Astrocyte (in vitro differentiated cells and primary cell): ENCODE measurements at regions not wholly inside any gene's neighbourhood (a gene's known extent, or its start where the extent isn't known, plus 50 kb on each side); places are given as distances from the start of the nearest gene placed in this dataset.

ENCODE experiments used
- DNase-seq: peaks from one replicate; pipeline ENCODE4 v3.0.0-alpha.2; 2010; ENCODE audit warnings: low read depth
- FAIRE-seq: peaks from 2 replicates; lab custom pipeline; 2011; peaks lifted over from hg19 to GRCh38; lab: Jason Lieb, UNC
- H2AFZ ChIP-seq: 2 replicates; pipeline ENCODE4 v1.6.0; 2012; ENCODE audit warnings: low read depth, low read length, inconsistent platforms
- H3K27ac ChIP-seq: 2 replicates; pipeline ENCODE4 v1.5.1; 2011; ENCODE audit warnings: low read depth, low read length, inconsistent platforms
- H3K27me3 ChIP-seq: 2 replicates; pipeline ENCODE4 v1.6.0; 2011; ENCODE audit warnings: low read length, inconsistent platforms; ENCODE audit not compliant: insufficient read depth
- H3K36me3 ChIP-seq: 2 replicates; pipeline ENCODE4 v1.5.1; 2011; ENCODE audit warnings: low read length, inconsistent platforms; ENCODE audit not compliant: insufficient read depth
- H3K4me1 ChIP-seq: 2 replicates; pipeline ENCODE4 v1.5.1; 2011; ENCODE audit warnings: low read length, inconsistent platforms; ENCODE audit not compliant: insufficient read depth
- H3K4me2 ChIP-seq: 2 replicates; pipeline ENCODE4 v1.6.0; 2012; ENCODE audit warnings: low read length, inconsistent platforms
- H3K4me3 ChIP-seq: 2 replicates; pipeline ENCODE4 v1.5.1; 2011; ENCODE audit warnings: low read depth, mild to moderate bottlenecking, low read length, inconsistent platforms; ENCODE audit not compliant: insufficient read depth
- H3K79me2 ChIP-seq: 2 replicates; pipeline ENCODE4 v1.6.0; 2012; ENCODE audit warnings: mild to moderate bottlenecking, low read length, inconsistent platforms; ENCODE audit not compliant: insufficient read depth
- H3K9ac ChIP-seq: 2 replicates; pipeline ENCODE4 v1.6.0; 2012; ENCODE audit warnings: mild to moderate bottlenecking, low read length, inconsistent platforms
- H3K9me3 ChIP-seq: 2 replicates; pipeline ENCODE4 v1.5.1; 2012; ENCODE audit warnings: low read depth, mild to moderate bottlenecking, low read length, inconsistent platforms; ENCODE audit not compliant: insufficient read depth
- H4K20me1 ChIP-seq: 2 replicates; pipeline ENCODE4 v1.6.0; 2012; ENCODE audit warnings: low read length, inconsistent platforms; ENCODE audit not compliant: insufficient read depth
- H3K27ac Mint-ChIP-seq: one replicate; pipeline ENCODE4 v1.8.0; 2021; ENCODE audit warnings: mild to moderate bottlenecking, mixed read lengths; ENCODE audit not compliant: unreplicated experiment
- H3K27me3 Mint-ChIP-seq: one replicate; pipeline ENCODE4 v1.8.0; 2021; ENCODE audit warnings: low read depth, mixed read lengths; ENCODE audit not compliant: unreplicated experiment
- H3K36me3 Mint-ChIP-seq: one replicate; pipeline ENCODE4 v1.8.0; 2021; ENCODE audit warnings: low read depth, mixed read lengths; ENCODE audit not compliant: unreplicated experiment
- H3K4me1 Mint-ChIP-seq: one replicate; pipeline ENCODE4 v1.8.0; 2021; ENCODE audit warnings: low read depth, mixed read lengths; ENCODE audit not compliant: unreplicated experiment
- H3K4me3 Mint-ChIP-seq: one replicate; pipeline ENCODE4 v1.8.0; 2021; ENCODE audit warnings: mild to moderate bottlenecking, moderate library complexity, mixed read lengths; ENCODE audit not compliant: unreplicated experiment
- H3K9me3 Mint-ChIP-seq: one replicate; pipeline ENCODE4 v1.8.0; 2021; ENCODE audit warnings: mild to moderate bottlenecking, mixed read lengths; ENCODE audit not compliant: unreplicated experiment
- CTCF ChIP-seq: IDR thresholded peaks from 2 replicates; pipeline ENCODE4 v1.5.1; 2011; ENCODE audit warnings: low read depth, mild to moderate bottlenecking, inconsistent platforms, low read length, moderate library complexity; ENCODE audit not compliant: insufficient read depth
- EZH2 ChIP-seq: IDR thresholded peaks from 2 replicates; pipeline ENCODE4 v1.6.1; 2012; ENCODE audit warnings: mild to moderate bottlenecking, low read length, inconsistent platforms; ENCODE audit not compliant: insufficient read depth

GRCh38 chr21:17101696-17102095 lies 411.1 kb upstream of the CXADR start:
- Mint-ChIP-seq H3K36me3 (no peaks in the 10 kb centered on the region), H3K27me3 (no peaks in the 10 kb centered on the region)
- no peak for FAIRE-seq

GRCh38 chr21:17105932-17106331 lies 406.9 kb upstream of the CXADR start:
- Histone ChIP-seq H3K4me1 (no peaks in the 10 kb centered on the region), H2AFZ (no peak overlapping the region), H3K4me2 (no peak overlapping the region), H3K9me3 (no peaks in the 10 kb centered on the region), H3K79me2 (no peaks in the 10 kb centered on the region), H3K27ac (no peak overlapping the region), H3K9ac (no peak overlapping the region), H3K4me3 (no peak overlapping the region), H3K27me3 (no peaks in the 10 kb centered on the region), H3K36me3 (no peaks in the 10 kb centered on the region), H4K20me1 (no peaks in the 10 kb centered on the region)
- Mint-ChIP-seq H3K27me3 (no peaks in the 10 kb centered on the region), H3K27ac (no peak overlapping the region), H3K9me3 (peaks cover 3% of the 10 kb centered on the region), H3K36me3 (no peaks in the 10 kb centered on the region), H3K4me1 (no peaks in the 10 kb centered on the region), H3K4me3 (no peak overlapping the region)
- TF ChIP-seq EZH2 = no peak
- TF ChIP-seq CTCF = no peak
- DNase-seq (no peak), FAIRE-seq (no peak)

More at GRCh38 chr21:17101696-17102095, 411.1 kb upstream of the CXADR start:
- H3K4me3 ChIP-seq = no peak overlapping the region
- no peaks in the 10 kb centered on the region for H3K79me2 ChIP-seq
- no peak overlapping the region for H3K27ac Mint-ChIP-seq
- H3K9ac ChIP-seq = no peak overlapping the region
- H3K27ac ChIP-seq = no peak overlapping the region
- H3K4me1 Mint-ChIP-seq = no peaks in the 10 kb centered on the region
- H2AFZ ChIP-seq = no peak overlapping the region
- H3K4me2 ChIP-seq = no peak overlapping the region
- no peak overlapping the region for H3K4me3 Mint-ChIP-seq
- no peak for DNase-seq
- TF ChIP-seq EZH2 (no peak), CTCF (no peak)
- no peaks in the 10 kb centered on the region for H3K36me3 ChIP-seq
- H3K9me3 Mint-ChIP-seq = peaks cover 4% of the 10 kb centered on the region
- H3K4me1 ChIP-seq = no peaks in the 10 kb centered on the region
- H3K9me3 ChIP-seq = no peaks in the 10 kb centered on the region
- no peaks in the 10 kb centered on the region for H3K27me3 ChIP-seq
- no peaks in the 10 kb centered on the region for H4K20me1 ChIP-seq

- no peaks in the 10 kb centered on the region for H3K4me1 ChIP-seq
- no peak overlapping the region for H3K4me2 ChIP-seq
- H3K27ac Mint-ChIP-seq = no peak overlapping the region
- no peaks in the 10 kb centered on the region for H3K36me3 ChIP-seq
- no peak overlapping the region for H3K9ac ChIP-seq
- H2AFZ ChIP-seq = no peak overlapping the region
- FAIRE-seq (no peak), DNase-seq (no peak)
- no peaks in the 10 kb centered on the region for H3K9me3 ChIP-seq
- H3K4me3 Mint-ChIP-seq = no peak overlapping the region
- no peaks in the 10 kb centered on the region for H3K27me3 ChIP-seq
- H3K27ac ChIP-seq = no peak overlapping the region
- H3K9me3 Mint-ChIP-seq = peaks cover 4% of the 10 kb centered on the region
- no peaks in the 10 kb centered on the region for H4K20me1 ChIP-seq
- no peak overlapping the region for H3K4me3 ChIP-seq
- no peaks in the 10 kb centered on the region for H3K4me1 Mint-ChIP-seq
- H3K36me3 Mint-ChIP-seq = no peaks in the 10 kb centered on the region
- no peaks in the 10 kb centered on the region for H3K79me2 ChIP-seq
- TF ChIP-seq EZH2 (no peak), CTCF (no peak)
- H3K27me3 Mint-ChIP-seq = no peaks in the 10 kb centered on the region
Measured at GRCh38 chr21:17114045-17114444, 398.8 kb upstream of the CXADR start.
